GM04504 (cell line): ENCODE measurements at regions not wholly inside any gene's neighbourhood (a gene's known extent, or its start where the extent isn't known, plus 50 kb on each side); places are given as distances from the start of the nearest gene placed in this dataset.

Experiments
- DNase-seq: peaks from one replicate; pipeline ENCODE4 v3.0.0-alpha.2; 2012; ENCODE audit warnings: low read depth

DNA sequence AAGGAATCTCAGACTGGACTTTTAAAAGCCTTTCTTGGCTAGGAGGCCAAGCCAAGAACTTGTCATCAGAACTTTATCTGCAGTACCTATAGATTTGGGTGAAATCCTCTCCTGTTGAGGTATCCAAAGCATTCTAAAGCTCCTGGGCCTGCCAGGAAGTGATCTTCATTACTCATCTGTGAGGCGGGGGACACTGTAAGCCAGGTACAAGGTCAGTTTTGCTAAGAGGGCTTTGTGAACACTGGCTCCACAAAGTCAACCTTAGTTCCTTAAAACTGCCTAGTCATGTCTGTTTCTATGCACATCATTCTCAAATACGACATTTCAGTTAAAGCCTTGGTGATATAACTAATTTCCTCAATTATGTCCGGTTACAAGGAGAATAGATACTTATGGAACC is 236.7 kb downstream of the PIK3R1 start:
- no peak for DNase-seq

DNA sequence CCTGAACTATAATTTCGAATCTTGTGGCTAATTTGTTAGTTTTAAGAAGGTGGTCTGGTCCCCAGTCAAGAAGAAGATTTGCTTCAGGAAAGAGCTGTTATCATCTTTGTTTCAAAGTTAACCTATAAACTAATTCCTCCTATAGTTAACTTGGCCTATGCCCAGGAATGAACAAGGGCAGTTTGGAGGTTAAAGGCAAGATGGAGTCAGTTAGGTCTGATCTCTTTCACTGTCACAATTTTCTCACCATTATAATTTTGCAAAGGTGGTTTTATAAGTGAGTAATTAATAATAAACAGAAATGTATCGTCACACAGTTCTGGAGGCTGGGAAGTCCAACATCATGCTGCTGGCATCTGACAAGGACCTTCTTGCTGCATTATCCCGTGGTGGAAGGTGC is 238.6 kb downstream of the PIK3R1 start:
- no peak for DNase-seq

DNA sequence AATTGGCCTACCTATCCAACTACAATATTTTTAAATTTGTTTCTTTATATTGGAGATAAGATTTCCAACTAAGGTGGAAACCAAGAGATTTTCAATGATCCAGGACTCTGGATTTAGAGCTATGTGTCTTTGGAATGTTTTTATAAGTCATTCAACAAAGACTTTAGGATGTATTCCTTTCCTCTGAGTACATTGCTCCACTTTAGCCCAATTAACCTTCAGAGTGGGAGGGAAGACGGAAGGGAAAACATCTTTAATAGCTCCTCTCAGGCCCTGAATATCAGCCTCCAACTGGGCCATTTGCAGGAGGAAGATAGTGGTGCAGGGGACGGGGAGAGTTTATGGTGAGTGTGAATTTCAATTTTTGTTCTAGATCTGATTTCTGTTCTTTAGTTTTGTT is 239.2 kb downstream of the PIK3R1 start:
- DNase-seq: no peak

DNA sequence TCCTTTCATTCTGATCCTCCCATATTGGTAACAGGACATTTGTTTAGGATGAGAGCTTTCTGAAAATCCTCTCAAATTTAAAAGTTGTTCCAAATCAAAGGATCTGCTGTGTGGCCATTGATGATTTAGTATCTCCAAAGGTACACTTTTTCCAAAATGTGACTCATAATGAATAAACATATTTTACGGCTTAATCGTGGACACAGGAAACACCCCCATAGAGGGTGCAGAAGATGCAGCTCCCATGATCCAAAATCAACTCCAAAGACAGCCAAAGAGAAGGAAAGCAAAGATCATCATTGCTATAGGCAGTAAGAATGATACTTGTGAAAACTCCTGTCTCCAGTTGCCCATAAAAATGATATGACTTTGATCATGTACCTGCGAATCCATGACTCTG is 239.7 kb downstream of the PIK3R1 start:
- no peak for DNase-seq

DNA sequence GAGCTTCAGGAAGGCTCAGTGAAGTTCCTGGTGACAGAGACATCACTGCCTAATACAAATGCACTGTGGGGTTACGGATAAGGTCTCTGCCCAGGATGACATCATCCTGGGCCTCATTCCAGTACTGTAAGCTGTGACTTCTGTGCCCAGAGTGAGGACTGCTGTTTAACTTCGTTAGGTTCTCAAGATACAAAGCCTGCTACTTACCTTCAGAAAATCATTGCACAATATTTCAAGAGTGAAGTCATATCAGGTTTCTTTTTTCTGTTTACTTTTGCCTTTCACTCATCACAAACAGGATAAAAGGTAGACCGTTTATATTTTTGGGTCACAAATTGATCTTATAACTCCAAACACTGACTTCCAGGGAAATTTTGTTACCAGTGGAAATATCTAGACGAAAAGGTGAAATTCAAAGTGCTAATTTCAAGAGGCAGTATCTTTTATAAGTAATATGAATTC is 241.2 kb downstream of the PIK3R1 start:
- no peak for DNase-seq

DNA sequence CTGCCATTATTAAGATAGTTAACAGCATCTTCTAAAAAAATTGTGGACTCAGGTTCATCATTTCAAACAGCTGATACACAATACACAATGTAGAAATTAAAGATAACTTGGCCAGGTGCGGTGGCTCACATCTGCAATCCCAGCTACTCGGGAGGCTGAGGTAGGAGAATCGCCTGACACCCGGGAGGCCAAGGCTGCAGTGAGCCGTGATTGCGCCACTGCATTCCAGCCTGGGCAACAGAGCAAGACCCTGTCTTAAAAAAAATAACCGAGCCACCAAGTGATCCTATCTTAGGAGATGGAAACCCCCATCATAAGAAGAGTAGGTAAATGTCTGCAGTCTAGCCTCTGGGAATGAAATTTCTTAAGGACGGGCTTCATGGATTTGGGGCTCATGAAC is 241.7 kb downstream of the PIK3R1 start:
- no peak for DNase-seq

DNA sequence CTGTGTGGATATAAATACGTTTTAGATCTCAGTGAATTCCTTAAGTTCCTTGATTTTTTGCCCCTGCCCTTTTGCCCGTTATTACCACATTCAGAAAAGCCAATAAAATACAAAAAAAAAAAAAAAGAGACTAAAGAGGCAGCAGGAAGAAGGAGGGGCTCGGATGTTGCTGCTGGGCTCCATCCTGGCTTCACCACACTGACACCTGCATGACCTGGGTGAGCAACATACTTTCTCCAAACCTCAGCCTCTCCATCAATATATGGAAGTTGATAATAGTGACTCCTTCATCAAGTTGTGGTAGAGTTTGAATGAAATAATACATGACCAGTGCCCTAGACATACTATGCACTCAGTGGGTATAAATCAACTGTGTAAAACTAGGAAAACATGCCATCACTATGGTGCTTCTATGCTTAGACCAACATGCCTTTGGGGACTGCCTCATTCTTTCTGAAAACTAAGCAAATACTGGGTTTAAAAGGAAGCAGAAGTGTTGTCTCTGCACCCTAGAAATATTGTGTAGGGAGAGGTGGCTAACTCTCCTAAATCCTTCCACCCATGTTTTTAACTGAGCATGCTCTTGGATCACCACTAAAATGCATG is 243.0 kb downstream of the PIK3R1 start:
- DNase-seq: no peak

DNA sequence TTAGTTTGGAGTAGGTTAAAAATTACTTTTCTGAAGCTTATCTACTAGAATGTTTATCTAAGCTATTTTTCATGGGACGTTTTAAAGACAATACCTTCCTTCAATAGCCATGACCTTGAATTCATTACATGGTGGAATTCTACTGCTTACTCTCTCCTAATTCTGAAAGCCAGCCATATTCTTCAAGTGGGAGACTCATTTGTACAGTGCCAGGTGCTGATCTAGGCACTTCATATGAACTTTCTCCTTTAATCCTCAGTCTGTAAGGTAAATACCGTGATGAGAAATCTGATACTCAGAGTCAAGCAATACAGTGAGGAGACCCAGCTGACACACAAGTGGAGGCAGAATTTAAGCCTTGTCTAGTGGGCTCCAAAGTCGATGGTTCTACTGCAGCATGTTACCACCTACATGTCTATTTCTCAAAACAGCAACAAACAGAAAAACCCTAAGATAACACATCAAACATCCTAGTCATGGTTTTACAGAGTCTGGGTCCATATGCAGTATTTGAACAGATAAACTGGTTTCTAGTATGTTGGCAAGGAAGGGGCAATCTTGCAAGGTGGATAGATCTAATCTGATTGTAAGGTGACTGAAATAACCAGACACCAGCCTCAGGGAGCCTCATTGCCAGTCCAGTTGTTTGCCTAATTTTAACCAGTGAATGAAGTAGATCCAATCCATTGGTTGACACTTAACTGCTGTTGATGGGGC is 243.7 kb downstream of the PIK3R1 start:
- no peak for DNase-seq

DNA sequence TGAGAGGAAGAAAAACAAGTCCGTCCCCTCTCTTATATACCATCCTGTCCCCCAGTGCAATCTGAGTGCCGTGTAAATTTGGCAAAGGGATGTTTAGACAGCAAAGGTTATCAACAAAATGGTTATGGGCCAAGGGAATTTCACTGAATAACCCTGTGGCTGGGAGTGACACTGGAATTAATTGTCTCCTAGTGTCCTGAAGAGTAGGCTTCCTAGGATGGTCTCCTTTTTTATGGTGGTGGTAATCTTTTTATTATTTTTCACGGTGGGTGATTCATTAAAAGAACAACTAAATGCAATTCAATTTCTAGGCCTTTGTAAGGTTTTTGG is 244.2 kb downstream of the PIK3R1 start:
- DNase-seq: no peak

DNA sequence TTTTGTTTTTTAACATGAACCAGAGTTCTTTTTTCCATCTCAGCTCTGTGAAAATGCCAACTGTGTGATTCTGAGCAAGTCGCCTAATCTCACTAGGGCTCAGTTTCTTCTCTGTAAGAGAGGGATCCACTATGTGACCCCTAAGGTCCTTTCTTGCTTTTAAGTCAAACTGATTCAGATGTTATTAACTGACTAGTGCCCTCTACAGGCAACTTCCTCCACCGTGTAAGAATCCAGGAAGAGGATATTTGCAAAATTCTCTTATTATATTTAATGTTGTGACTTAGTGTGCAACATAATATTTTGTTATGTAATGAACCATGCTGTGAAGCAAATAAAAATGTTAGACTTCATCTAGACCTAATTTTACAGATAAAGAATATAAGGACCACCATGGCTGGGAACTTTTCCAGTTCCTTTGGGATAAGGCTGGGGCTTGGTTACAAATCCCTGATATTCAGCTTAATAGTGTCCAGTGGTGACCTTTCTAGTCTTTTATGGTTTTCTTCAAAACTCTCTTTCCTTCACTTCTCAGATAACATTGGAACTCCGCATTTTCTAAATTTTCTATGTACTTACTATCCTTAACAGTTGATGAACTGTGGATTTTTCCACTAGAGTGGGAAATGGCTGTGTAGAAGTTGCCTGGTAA is 244.7 kb downstream of the PIK3R1 start:
- no peak for DNase-seq

DNA sequence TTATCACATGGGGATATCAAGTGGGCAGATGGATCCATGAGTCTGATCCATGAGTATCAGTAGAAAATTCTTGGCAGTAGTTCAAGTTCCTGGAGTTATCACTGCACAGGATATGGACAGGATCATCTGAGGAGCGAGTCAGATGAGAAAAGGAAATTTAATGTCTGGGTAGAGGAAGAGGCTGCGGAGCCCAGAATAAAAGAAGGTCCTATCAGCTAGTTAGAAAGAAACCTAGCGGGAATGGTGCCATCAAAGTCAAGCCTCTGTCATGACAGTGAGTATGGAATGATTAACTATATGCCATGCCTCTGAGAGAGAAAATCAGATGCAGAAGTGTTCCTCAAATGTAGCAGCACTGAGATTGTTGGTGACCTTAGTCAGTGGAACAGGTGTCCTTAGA is 248.1 kb downstream of the PIK3R1 start:
- no peak for DNase-seq

DNA sequence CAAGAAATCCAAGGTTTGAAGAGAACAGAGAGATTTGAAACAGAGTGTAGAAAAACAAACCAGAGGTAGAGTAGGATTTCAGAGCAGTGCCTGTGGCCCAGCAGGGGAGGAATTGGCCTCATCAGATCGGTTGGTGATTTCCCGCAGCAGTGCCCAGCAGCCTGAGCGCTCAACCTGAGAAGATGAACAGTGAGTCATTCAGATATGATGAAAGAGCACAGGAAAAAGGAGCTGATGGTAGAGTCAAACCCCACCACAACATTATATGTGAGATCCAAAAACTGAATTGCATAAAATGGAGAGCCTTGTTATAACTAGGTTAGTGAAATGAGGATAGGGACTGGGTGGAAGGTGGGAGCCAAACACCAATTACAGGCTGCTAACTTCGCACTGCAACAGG is 248.9 kb downstream of the PIK3R1 start:
- DNase-seq: no peak

DNA sequence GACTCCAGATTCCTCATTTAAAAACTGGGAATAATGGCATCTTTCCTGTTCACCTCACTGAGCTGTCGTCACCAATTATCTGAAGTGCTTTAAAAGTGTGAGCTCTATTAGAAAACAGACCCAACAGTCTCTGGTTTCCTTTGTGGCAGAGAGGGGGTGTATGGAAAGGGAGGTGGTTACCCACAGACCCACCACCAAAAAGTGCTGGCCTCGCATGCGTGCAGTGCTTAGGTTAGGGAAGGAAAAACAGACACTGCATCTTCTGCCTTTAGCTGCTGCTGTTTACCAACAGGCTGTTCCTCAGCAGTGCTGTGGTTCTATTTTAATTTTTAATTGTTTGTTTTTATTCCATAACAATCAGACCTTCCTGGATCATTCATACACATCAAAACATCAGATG is 249.6 kb downstream of the PIK3R1 start:
- no peak for DNase-seq

DNA sequence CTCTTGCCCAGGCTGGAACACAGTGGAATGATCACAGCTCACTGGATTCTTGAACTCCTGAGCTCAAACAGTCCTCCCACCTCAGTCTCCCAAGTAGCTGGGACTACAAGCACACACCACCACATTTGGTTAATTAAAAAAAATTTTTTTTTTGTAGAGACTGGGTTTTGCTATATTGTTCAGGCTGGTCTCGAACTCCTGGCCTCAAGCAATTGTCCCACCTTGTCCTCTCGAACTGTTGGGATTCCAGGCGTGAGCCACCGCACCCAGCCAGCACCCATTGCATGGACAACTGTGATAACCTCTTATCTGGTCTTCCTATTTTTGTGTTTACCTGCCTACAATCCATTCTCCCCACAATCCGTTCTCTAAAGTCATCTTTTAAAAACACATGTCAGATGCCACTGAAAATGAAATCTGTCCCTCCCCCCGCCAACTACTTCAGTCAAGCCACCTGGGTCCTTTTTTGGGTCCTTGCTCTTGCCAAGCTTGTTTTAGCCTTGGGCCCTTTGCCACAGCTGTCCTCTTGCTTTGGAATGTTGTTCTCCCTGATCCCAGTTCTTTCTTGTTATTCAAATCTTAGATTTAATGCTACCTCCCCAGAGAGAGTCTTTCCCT is 250.5 kb downstream of the PIK3R1 start:
- DNase-seq: no peak

DNA sequence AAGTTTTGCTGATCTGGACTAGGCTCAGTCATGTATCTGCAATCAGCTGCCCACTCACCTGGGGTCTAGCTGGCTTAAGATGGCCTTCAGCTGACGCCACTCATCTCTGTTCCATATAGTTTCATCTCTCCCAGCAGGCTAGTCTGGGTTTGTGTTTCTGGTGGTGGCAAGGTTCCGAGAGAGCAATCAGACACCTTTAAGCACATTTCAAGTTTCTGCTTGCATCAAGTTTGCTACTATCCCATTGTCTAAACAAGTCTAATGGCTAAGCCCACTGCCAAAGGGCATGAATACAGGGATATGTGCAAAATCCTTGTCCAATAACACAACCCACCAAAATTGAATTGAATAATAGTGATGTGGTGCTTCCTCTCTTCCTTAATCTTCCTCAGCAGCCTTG is 251.7 kb downstream of the PIK3R1 start:
- no peak for DNase-seq

DNA sequence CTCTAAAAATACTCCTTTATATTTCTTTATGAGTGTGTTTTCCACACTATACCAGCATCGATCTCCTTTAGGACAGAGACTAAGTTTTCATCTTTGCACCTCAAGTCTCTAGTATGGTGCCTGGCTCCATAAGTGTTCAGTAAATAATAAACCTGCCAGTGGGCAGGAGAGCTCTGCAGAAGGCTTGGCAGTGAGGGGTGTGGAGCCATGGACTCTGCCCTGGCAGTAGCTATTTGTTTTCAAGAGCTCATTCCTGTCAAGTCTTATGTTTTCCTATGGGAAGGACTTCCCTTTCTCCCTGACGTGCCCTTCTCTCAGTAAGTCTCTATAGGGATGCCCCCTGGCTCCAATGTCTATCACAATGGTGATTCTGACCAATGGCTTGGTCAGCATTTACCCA is 252.2 kb downstream of the PIK3R1 start:
- DNase-seq: no peak

DNA sequence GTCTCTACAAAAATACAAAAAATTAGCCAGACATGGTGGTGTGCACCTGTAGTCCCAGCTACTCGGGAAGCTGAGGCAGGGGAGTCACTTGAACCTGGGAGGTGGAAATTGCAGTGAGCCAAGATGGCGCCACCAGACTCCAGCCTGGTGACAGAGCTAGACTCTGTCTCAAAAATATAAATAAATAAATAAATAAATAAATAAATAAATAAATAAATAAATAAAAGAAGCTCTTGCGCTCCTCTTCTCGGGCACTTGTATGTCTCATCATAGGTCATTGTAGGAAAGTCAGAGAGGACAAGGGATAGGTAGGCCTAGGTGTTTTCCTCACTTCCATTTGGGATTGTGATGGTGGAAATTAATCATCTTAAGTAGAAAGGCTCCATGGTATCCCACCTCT is 252.8 kb downstream of the PIK3R1 start:
- no peak for DNase-seq

DNA sequence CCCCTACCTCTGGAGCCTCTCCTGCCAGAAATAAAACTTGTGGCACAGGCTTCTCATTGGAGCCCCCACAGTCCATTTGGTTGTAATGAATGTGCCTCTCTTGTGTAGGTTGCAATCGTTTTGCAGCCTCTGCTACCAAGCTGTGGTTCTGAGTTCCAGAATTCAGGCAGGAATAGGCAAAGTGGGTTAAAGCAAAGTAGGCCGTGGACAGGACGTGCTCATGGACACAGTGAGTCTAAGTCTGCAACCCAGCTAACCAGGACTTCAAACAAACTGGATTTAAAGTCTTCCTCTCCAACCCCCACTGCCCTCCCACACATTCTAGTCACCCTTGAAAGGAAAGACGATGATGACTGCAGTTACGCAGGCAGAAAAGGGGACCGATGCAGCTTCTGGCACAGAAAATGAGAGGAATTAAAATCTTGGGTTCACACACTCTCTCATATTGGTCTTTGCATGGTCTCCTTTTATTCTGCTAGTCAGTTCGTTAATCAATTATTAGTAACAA is 260.0 kb downstream of the PIK3R1 start:
- no peak for DNase-seq

DNA sequence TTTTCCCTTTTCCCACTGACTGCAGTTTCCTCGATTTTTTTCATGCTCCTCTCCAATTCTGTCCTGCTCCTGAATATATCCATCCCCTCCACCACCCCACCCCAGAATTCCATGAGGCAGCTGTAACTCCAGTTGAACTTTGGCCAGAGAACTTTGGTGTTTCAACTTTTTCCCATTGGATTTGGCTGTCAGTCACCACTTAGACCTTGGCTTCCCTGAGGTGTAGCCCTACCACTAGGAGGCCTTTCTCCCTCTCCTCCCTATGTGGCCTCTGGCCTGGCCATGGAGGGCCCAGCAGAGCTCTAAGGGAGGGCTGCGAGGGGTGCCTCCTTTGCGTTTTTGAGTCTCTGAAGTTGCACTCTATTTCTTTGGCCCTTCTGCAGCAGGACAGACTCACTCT is 261.3 kb downstream of the PIK3R1 start:
- DNase-seq: no peak

DNA sequence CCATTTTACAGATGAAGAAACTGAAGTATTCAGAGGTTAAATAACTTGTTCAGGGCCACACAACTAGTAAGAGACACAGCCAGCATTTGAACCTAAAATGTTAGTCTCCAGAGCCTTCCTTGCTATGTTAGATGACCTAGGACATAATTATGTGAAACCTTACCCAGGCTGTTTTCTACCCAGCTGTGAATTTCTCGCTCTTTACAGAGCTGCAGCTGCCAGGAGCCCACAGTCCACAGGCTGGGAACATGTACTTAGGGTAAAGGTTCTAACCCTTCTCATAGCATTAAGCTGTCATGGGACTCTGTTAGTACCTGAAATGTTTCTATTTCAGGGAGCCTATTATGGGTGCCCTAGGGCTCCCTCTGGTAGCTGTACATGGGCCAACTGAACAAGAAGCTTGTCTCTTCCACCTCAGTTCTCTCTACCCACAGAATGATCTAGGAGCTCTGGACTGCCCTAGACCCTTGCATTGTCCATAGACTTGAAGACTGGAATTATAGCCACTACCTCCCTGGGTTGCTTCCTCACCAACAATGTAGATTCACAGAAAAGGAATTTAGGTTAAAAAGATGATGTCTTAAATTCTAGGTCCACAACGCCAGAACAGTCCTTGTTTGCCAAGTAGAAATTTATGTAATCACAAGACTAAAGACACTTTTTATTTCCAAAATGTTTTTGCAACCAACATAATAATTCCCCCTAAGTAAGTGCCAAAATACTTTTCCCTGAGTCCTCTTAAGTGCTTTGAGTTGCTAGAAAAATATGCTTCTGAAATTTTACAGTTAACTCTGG is 262.9 kb downstream of the PIK3R1 start:
- peak; percentile 58 for DNase-seq

DNA sequence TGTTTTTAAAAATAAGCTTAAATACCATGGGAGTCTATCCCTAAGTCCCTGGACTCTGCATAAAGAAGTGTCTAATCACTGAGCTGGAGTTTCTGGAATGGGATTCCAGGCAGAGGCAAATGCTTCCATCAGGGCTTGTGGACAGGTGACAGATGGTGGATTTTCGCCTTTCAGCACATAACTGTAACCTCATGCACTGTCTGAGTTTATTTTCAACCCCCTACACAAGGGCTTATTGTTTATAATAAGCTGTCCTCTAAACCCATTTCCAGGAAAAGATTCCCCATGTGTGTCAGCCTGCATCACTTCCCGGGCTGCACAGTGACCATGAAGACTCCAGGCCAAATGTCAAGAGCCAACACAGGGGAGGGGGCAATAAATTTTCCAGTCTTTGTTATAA is 264.0 kb downstream of the PIK3R1 start:
- no peak for DNase-seq

DNA sequence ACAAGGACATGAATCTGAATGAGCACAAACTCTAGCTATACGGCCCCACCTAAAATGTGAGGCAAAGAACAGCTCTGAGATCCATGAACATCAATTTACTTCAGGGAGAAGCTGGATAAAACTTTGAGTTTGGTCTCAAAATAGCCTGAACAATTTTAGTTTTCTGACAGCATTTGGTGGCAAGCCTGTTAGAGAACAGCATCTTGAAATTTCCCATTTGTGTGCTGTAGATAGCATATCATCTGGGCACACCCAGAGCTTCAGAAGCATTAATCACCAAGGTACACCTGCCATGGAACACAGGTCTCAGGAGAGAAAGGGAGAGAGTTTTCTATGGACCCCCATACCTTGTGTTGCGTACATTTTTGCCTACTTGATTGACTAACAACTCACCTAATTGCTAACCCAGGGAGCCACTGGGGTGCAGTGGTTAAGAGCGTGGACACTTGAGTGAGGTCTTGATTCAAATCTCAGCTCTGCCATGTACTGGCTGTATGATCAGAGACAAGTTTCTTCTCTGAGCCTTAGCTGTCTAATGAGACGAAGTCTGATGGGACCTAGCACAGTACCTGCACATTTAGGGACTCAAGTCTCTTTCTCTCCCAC is 264.9 kb downstream of the PIK3R1 start:
- DNase-seq: no peak
